Heart left ventricle (tissue), 13 donors: ENCODE measurements at regions not wholly inside any gene's neighbourhood (a gene's known extent, or its start where the extent isn't known, plus 50 kb on each side); places are given as distances from the start of the nearest gene placed in this dataset.
"Not testable (repeated sequence)": the region's sequence is repeated elsewhere in the genome, so short reads cannot be mapped to it uniquely, and the experiment has no call there.

Source experiments
- POLR2A ChIP-seq, 2 donors: fragments of 450-650 bp; IDR thresholded peaks; one replicate each; pipeline ENCODE4 v1.6.1; 2017; ENCODE audit warnings: antibody characterized with exemption in 2 of 2, mild to moderate bottlenecking in 2 of 2, moderate library complexity in 2 of 2
- TF ChIP-seq, protein P1 (sequence below), 12 donors: fragments of 200-600 bp; sonication (generic) in 4 of 12; IDR thresholded peaks; one replicate each; pipeline versions ENCODE4 v1.5.0 to v1.8.0; 2018 to 2022; ENCODE audit warnings: antibody characterized with exemption in 12 of 12, mild to moderate bottlenecking in 5 of 12
- donor health status: ischemic (EF 13 %, LVEDD 7.1; RV severe dilation, severe dysfunction).
- donor health status: DM: no; HTN: yes; CAD: no.
- donor health status: DM: no; HTN: no; CAD: no.
- donor health status: ischemic (EF 25% LVEDD 6.9; RV normal size, moderate dysfunction).
- donor health status: ischemic (EF 25% LVEDD 5.7; RV mildly dilated, moderate dysfunction).
- donor health status: ischemic (EF 35%, LVEDD 5.7; RV mildly dilated, moderate dysfunction).
- donor health status: nonischemic (EF 11% LVEDD 7.7; RV severe dilation, severe dysfunction).
- donor health status: DM: yes; HTN: yes; CAD: no.
- donor health status: PGD.
- donor health status: ischemic (EF 29% LVEDD 5.4; RV normal size, mild dysfunction).
- donor health status: nonischemic (EF 23%, LVEDD 6.1; RV moderate dilation, normal function).

DNA sequence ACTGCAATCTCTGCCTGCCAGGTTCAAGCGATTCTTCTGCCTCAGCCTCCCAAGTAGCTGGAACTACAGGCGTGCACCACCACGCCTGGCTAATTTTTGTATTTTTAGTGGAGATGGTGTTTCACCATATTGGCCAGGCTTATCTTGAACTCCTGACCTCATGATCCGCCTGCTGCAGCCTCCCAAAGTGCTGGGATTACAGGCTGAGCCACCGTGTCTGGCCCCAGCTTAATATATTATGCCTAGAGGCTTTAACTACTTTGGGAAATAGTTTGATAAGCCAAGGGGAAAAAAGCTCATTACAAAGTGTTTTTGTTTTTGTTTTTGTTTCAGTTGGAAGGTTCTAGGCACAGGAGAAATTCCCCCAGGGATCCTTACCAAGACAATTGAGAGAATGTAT, 184.2 kb upstream of the FAM241A start:
- TF ChIP-seq, protein P1, sequence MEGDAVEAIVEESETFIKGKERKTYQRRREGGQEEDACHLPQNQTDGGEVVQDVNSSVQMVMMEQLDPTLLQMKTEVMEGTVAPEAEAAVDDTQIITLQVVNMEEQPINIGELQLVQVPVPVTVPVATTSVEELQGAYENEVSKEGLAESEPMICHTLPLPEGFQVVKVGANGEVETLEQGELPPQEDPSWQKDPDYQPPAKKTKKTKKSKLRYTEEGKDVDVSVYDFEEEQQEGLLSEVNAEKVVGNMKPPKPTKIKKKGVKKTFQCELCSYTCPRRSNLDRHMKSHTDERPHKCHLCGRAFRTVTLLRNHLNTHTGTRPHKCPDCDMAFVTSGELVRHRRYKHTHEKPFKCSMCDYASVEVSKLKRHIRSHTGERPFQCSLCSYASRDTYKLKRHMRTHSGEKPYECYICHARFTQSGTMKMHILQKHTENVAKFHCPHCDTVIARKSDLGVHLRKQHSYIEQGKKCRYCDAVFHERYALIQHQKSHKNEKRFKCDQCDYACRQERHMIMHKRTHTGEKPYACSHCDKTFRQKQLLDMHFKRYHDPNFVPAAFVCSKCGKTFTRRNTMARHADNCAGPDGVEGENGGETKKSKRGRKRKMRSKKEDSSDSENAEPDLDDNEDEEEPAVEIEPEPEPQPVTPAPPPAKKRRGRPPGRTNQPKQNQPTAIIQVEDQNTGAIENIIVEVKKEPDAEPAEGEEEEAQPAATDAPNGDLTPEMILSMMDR (IDR thresholded peaks at IDR 0.05), result not testable (repeated sequence)
- TF ChIP-seq POLR2A (IDR thresholded peaks at IDR 0.05), result not testable (repeated sequence)
